ENCODE measurements at regions not wholly inside any gene's neighbourhood (a gene's known extent, or its start where the extent isn't known, plus 50 kb on each side); places are given as distances from the start of the nearest gene placed in this dataset.

GRCh38 chr6:14383393-14384174 is 266.0 kb downstream of the CD83 start:
- no peak for FAIRE-seq
- peaks cover 4% of the 10 kb centered on the region for H3K4me1 Mint-ChIP-seq (ENCODE audit: low read depth, unreplicated experiment)

GRCh38 chr6:14384175-14384949 is 266.8 kb downstream of the CD83 start:
- Histone ChIP-seq H3K36me3 (ENCODE audit: insufficient read depth, low read length) (no peaks in the 10 kb centered on the region), H4K20me1 (ENCODE audit: insufficient read depth, low read length) (no peaks in the 10 kb centered on the region), H2AFZ (ENCODE audit: low read depth, low read length) (no peak overlapping the region), H3K27ac (ENCODE audit: low read depth, low read length) (no peak overlapping the region), H3K27me3 (ENCODE audit: insufficient read depth, low read length) (peaks cover 10% of the 10 kb centered on the region), H3K9me3 (ENCODE audit: insufficient read depth, low read depth, low read length) (no peaks in the 10 kb centered on the region), H3K9ac (ENCODE audit: low read length) (no peak overlapping the region), H3K79me2 (ENCODE audit: insufficient read depth, low read length) (no peaks in the 10 kb centered on the region), H3K4me2 (ENCODE audit: low read length) (no peak overlapping the region), H3K4me1 (ENCODE audit: insufficient read depth, low read length) (peaks cover 6% of the 10 kb centered on the region), H3K4me3 (ENCODE audit: insufficient read depth, low read depth, low read length) (no peak overlapping the region)
- no peak for TF ChIP-seq EZH2 (IDR thresholded peaks at IDR 0.05; ENCODE audit: insufficient read depth, low read length)
- TF ChIP-seq CTCF (IDR thresholded peaks at IDR 0.05; ENCODE audit: insufficient read depth, low read depth, low read length): no peak
- Mint-ChIP-seq H3K4me3 (ENCODE audit: unreplicated experiment) (no peak overlapping the region), H3K4me1 (ENCODE audit: low read depth, unreplicated experiment) (peaks cover 4% of the 10 kb centered on the region), H3K27ac (ENCODE audit: unreplicated experiment) (no peak overlapping the region), H3K9me3 (ENCODE audit: unreplicated experiment) (no peaks in the 10 kb centered on the region), H3K27me3 (ENCODE audit: low read depth, unreplicated experiment) (peaks cover 18% of the 10 kb centered on the region), H3K36me3 (ENCODE audit: low read depth, unreplicated experiment) (no peaks in the 10 kb centered on the region)
- DNase-seq (ENCODE audit: low read depth) (no peak), FAIRE-seq (no peak)

More at GRCh38 chr6:14383393-14384174, 266.0 kb downstream of the CD83 start:
- TF ChIP-seq CTCF (IDR thresholded peaks at IDR 0.05; ENCODE audit: insufficient read depth, low read depth, low read length) (no peak), EZH2 (IDR thresholded peaks at IDR 0.05; ENCODE audit: insufficient read depth, low read length) (no peak)
- H3K4me1 ChIP-seq (ENCODE audit: insufficient read depth, low read length): peaks cover 6% of the 10 kb centered on the region
- no peaks in the 10 kb centered on the region for H3K79me2 ChIP-seq (ENCODE audit: insufficient read depth, low read length)
- no peak overlapping the region for H3K4me2 ChIP-seq (ENCODE audit: low read length)
- no peak overlapping the region for H3K27ac ChIP-seq (ENCODE audit: low read depth, low read length)
- no peaks in the 10 kb centered on the region for H4K20me1 ChIP-seq (ENCODE audit: insufficient read depth, low read length)
- peaks cover 10% of the 10 kb centered on the region for H3K27me3 ChIP-seq (ENCODE audit: insufficient read depth, low read length)
- H3K36me3 ChIP-seq (ENCODE audit: insufficient read depth, low read length): no peaks in the 10 kb centered on the region
- no peak overlapping the region for H3K9ac ChIP-seq (ENCODE audit: low read length)
- no peak overlapping the region for H3K27ac Mint-ChIP-seq (ENCODE audit: unreplicated experiment)
- H3K9me3 ChIP-seq (ENCODE audit: insufficient read depth, low read depth, low read length): no peaks in the 10 kb centered on the region
- peaks cover 18% of the 10 kb centered on the region for H3K27me3 Mint-ChIP-seq (ENCODE audit: low read depth, unreplicated experiment)
- H2AFZ ChIP-seq (ENCODE audit: low read depth, low read length): no peak overlapping the region
- H3K9me3 Mint-ChIP-seq (ENCODE audit: unreplicated experiment): no peaks in the 10 kb centered on the region
- no peak overlapping the region for H3K4me3 Mint-ChIP-seq (ENCODE audit: unreplicated experiment)
- no peaks in the 10 kb centered on the region for H3K36me3 Mint-ChIP-seq (ENCODE audit: low read depth, unreplicated experiment)
- no peak for DNase-seq (ENCODE audit: low read depth)
- H3K4me3 ChIP-seq (ENCODE audit: insufficient read depth, low read depth, low read length): no peak overlapping the region
